ENCODE measurements at regions not wholly inside any gene's neighbourhood (a gene's known extent, or its start where the extent isn't known, plus 50 kb on each side); places are given as distances from the start of the nearest gene placed in this dataset.

- H3K4me3 ChIP-seq (ENCODE audit: low read depth, low read length) = no peak overlapping the region
- no peak for TF ChIP-seq CTCF (conservative IDR thresholded peaks at IDR 0.05; ENCODE audit: low read depth, low read length)
- no peak for DNase-seq (ENCODE audit: low read depth)
Measured at GRCh38 chr10:123500110-123500509, 166.0 kb upstream of the GPR26 start.

- DNase-seq (ENCODE audit: low read depth) = no peak
- H3K4me3 ChIP-seq (ENCODE audit: low read depth, low read length) = no peak overlapping the region
- no peak for TF ChIP-seq CTCF (conservative IDR thresholded peaks at IDR 0.05; ENCODE audit: low read depth, low read length)
Measured at GRCh38 chr10:123501148-123501547, 165.0 kb upstream of the GPR26 start.

- no peak overlapping the region for H3K4me3 ChIP-seq (ENCODE audit: low read depth, low read length)
- no peak for DNase-seq (ENCODE audit: low read depth)
- no peak for TF ChIP-seq CTCF (conservative IDR thresholded peaks at IDR 0.05; ENCODE audit: low read depth, low read length)
Measured at GRCh38 chr10:123502983-123503382, 163.2 kb upstream of the GPR26 start.

- TF ChIP-seq CTCF (conservative IDR thresholded peaks at IDR 0.05; ENCODE audit: low read depth, low read length) = no peak
- no peak for DNase-seq (ENCODE audit: low read depth)
- H3K4me3 ChIP-seq (ENCODE audit: low read depth, low read length) = no peak overlapping the region
Measured at GRCh38 chr10:123506455-123506854, 159.7 kb upstream of the GPR26 start.

- no peak overlapping the region for H3K4me3 ChIP-seq (ENCODE audit: low read depth, low read length)
- no peak for TF ChIP-seq CTCF (conservative IDR thresholded peaks at IDR 0.05; ENCODE audit: low read depth, low read length)
- no peak for DNase-seq (ENCODE audit: low read depth)
Measured at GRCh38 chr10:123507298-123507697, 158.9 kb upstream of the GPR26 start.

GRCh38 chr10:123509338-123509737 is 156.8 kb upstream of the GPR26 start:
- no peak for TF ChIP-seq CTCF (conservative IDR thresholded peaks at IDR 0.05; ENCODE audit: low read depth, low read length)
- no peak overlapping the region for H3K4me3 ChIP-seq (ENCODE audit: low read depth, low read length)
- no peak for DNase-seq (ENCODE audit: low read depth)

- no peak for DNase-seq (ENCODE audit: low read depth)
- no peak overlapping the region for H3K4me3 ChIP-seq (ENCODE audit: low read depth, low read length)
- TF ChIP-seq CTCF (conservative IDR thresholded peaks at IDR 0.05; ENCODE audit: low read depth, low read length) = no peak
Measured at GRCh38 chr10:123512901-123513775, 153.0 kb upstream of the GPR26 start.

Measured in epithelial cell of proximal tubule (primary cell).